GM12891 (cell line): ENCODE measurements at regions not wholly inside any gene's neighbourhood (a gene's known extent, or its start where the extent isn't known, plus 50 kb on each side); places are given as distances from the start of the nearest gene placed in this dataset.

Source experiments
- DNase-seq: peaks from one replicate; pipeline ENCODE4 v3.0.0; 2011; ENCODE audit warnings: low spot score; ENCODE audit not compliant: insufficient read length
- FAIRE-seq: peaks from 2 replicates; lab custom pipeline; 2011; peaks lifted over from hg19 to GRCh38; lab: Jason Lieb, UNC
- PAX5 ChIP-seq: IDR thresholded peaks from 2 replicates; pipeline ENCODE4 v1.6.1; 2011; ENCODE audit warnings: low read length, moderate library complexity, mild to moderate bottlenecking; ENCODE audit not compliant: insufficient read depth, severe bottlenecking
- POLR2A ChIP-seq: IDR thresholded peaks from 2 replicates; pipeline ENCODE4 v1.6.1; 2011; ENCODE audit warnings: low read depth, low read length, control low read depth
- POLR2AphosphoS5 ChIP-seq: IDR thresholded peaks from 2 replicates; pipeline ENCODE4 v1.6.1; 2011; ENCODE audit warnings: low read depth, low read length, control low read depth
- POU2F2 ChIP-seq: IDR thresholded peaks from 2 replicates; pipeline ENCODE4 v1.6.1; 2011; ENCODE audit warnings: low read depth, mild to moderate bottlenecking, control low read depth, low read length, moderate library complexity
- SPI1 ChIP-seq: IDR thresholded peaks from 2 replicates; pipeline ENCODE4 v1.6.1; 2011; ENCODE audit warnings: low read depth, low read length, control low read depth
- TAF1 ChIP-seq: IDR thresholded peaks from 2 replicates; pipeline ENCODE4 v1.6.1; 2011; ENCODE audit warnings: low read depth, low read length, control low read depth

DNA sequence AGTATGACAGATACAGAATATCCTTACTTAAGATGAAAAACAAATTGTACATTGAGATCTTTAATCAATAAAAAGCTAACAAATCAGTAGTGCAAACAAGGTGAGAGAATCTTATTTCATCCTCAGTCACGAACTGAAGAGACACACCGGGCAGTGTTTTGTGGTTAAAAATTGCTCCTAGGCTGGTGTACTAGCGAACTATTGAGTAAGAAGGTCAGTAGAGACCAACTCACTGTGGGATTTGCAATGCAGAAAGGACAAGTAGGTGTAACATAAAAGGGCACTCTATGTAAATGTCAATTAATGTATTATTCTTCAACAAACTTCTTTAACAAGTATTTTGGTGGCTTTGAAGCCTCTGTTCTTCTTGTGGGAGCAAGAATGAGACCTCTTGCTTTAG is 260.2 kb upstream of the PPARGC1A start:
- TF ChIP-seq POLR2AphosphoS5 (no peak), PAX5 (no peak), POU2F2 (no peak), SPI1 (no peak), POLR2A (no peak), TAF1 (no peak)
- FAIRE-seq, result no peak
- DNase-seq, result no peak

DNA sequence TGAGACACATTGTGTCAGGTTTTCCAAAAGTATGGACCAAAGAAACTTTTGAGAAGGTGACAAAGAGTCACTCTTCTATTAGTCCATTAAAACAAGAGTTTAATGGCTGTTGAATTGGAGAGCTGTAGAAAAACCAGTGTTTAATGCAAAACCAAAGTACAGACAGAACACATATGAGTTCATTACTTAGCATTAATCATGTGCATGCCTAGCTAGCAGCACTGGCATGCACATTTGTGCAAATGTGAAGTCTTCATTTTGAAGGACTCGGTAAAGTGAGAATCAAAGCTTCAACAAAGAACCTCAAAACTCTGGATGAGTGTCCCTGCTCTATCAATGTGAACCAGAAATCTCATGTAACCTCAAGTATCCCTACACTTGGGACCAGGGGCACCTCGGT is 256.3 kb upstream of the PPARGC1A start:
- no peak for TF ChIP-seq POLR2AphosphoS5

DNA sequence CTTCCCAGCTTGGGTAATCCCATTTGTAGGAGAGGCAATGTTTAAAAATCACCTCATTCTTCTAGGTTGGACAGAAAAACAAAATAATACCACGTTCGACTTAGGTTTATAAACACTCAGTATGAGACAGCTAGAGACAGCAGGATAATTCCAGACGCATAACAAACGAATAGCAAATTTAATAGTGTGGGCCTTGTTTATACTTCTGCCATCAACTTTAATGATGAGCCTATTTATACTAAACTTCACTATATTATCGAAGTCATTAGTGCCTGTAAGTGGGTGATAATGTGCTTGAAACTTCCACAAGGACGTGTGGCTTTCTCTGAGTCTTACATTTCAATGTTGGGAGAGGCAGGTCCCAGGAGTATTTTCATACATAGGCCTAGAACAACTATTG is 255.7 kb upstream of the PPARGC1A start:
- TF ChIP-seq PAX5, result no peak
- DNase-seq (no peak), FAIRE-seq (no peak)

More for the DNA sequence above, 256.3 kb upstream of the PPARGC1A start:
- FAIRE-seq, result no peak
- no peak for DNase-seq

DNA sequence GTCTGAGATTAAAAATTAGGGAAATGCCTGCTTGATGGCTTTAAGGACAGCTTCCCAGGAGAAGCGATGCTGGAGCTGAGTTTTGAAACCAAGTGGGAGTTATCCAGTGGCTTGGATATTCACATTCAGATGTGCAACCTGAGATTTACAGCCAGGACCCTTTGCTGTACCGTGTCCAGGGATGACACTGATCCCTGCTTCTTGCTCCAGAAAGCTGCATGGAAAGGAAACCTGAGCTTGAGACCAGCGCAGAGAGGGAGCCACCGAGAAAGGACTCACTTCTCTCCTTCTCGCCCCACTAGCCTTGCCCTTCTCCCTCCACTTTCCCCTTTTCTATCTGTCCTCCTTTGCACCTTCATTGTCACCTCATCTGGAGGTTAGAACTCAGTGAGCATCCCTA is 254.5 kb upstream of the PPARGC1A start:
- DNase-seq (no peak), FAIRE-seq (no peak)
- TF ChIP-seq POLR2A, result no peak
- no peak for TF ChIP-seq TAF1
- TF ChIP-seq SPI1, result no peak
- no peak for TF ChIP-seq PAX5

DNA sequence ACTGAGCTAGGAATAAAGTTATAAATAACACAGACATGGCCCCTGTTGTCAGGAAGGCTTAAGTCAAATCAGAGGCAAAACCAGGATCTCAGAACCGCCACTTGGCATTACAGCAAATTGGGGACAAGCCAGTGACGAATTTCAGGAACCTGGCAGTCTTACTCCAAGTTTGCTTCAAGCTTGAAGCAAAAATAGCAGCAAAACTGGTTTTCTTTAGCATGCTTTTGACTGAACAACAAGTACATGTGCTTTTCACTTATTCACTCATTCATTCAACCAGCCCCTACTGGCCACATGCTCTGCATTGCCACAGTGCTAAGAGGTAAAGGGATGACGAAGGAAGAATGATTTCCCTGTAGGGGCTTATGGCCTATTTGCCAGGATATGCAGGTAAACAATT is 253.9 kb upstream of the PPARGC1A start:
- DNase-seq, result no peak
- no peak for TF ChIP-seq TAF1
- no peak for TF ChIP-seq POLR2AphosphoS5
- no peak for TF ChIP-seq PAX5
- no peak for TF ChIP-seq POU2F2
- TF ChIP-seq POLR2A, result no peak
- no peak for TF ChIP-seq SPI1
- no peak for FAIRE-seq

DNA sequence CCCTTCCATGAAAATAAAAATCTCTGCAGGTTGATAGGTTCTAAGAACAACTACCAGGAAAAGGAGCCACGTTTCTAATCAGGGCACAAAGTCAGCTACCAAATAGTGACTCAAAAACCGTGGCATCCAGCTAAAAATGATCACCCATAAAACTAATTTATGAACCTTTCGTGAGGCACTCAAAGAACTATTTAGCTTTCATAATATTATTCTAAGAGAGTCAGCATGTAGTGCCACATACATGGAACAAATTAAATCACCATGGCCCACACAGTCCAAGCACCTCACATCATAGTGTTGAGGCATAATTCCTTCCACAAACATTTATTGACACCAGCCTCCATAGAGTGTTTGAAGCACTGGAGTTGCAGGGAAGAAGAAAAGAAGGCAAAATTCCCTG is 252.0 kb upstream of the PPARGC1A start:
- TF ChIP-seq POU2F2 (no peak), TAF1 (no peak), PAX5 (no peak), POLR2A (no peak), SPI1 (no peak), POLR2AphosphoS5 (no peak)
- DNase-seq, result no peak
- FAIRE-seq, result no peak

DNA sequence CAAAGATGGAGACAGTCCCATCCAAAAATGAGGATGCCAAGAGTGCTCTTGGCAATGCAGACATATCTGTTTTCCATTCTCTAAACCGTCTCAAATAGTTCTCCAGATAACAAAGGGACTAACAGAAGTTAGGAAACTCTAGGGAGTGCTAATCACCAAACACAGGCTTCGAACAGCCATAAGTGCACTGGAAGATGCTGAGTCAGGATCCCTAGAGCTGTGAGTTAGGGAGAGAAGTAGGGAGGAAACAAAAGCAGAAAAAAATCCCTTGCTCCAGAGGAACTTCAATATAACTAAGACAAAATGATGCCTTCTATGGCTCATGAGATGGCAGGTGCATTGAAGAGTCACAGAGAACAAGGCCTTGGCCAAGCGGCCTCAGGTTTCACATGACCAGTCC is 251.0 kb upstream of the PPARGC1A start:
- DNase-seq (no peak), FAIRE-seq (no peak)
- TF ChIP-seq SPI1 (no peak), POLR2A (no peak), POU2F2 (no peak), POLR2AphosphoS5 (no peak), TAF1 (no peak), PAX5 (no peak)

DNA sequence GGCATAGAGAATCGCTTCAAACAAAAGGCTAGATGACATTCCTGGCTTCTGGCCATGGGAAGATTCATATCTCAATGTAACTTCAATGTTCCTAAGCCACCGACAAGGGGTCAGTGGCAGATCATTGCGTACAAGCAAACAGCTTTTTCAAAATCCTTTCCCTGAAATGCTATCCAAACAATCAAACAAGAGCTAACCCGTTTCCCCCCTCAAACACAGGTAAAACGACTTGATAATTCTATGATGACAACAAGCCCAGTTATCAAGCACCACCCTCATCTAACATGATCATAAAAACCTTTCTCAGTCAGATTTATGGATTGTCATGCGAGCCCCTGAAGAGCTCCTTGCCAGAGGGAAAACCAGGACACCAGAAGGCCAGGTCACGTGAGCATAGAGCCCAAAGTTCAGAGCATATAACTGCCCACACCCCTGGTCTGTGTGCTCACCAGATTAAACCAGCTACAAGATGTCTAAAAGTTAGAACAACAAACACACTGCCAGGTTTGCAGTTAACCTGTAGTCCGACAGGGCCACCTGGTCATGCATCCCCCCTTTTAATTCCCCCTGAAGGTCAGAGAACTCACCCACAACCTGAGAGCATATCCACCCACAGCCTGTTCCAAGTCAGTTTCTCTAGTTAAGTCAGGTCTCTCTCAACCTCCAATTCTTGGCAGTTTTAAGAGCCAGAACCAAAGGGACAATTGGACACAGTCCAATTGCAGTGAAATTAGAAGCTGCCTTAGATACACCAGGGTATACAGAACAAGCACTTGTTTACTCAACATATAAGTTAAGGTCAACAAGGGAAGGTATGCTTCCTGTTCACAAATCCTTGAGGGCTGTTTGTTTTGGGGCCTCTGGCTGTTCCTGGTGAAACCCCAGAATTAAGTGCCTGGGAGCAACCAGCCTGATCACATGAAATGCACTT is 248.1 kb upstream of the PPARGC1A start:
- FAIRE-seq, result no peak

DNA sequence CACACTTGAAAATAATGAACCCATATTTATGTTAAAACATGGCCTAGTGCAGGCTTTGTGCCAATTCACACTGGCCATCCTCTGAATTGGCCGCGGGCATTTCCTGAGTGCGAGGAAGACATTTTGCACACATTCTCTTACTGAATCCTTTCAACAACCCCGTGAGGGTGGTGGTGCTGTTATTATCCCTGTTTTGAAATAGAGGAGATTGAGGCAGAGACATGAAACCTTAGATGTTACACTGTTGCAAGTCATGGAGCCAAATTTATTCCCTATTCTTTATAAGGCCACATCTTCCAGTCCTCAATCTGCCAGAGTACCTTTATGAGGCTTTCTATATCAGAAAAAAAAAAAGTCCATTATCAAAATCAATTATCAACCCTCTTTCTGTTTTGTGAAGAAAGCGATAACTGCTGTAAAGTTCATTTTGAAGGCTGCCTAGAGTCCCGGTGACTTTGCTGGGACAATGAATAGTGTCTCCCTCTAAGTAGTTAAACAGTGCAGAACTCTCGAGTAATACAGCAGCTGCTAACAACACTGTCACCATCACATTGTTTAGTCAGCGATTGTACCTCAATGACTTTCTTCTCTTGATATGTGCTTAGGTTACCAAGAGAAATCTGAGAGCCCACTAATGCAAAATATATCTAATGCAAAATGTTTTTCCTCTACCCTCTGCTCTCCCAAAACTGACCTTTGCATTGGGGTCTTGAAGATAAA is 242.3 kb upstream of the PPARGC1A start:
- DNase-seq (no peak), FAIRE-seq (no peak)
- no peak for TF ChIP-seq TAF1
- TF ChIP-seq POLR2A, result no peak
- no peak for TF ChIP-seq POLR2AphosphoS5
- TF ChIP-seq POU2F2, result no peak
- no peak for TF ChIP-seq PAX5
- no peak for TF ChIP-seq SPI1

More for the DNA sequence above, 248.1 kb upstream of the PPARGC1A start:
- no peak for DNase-seq
- no peak for TF ChIP-seq PAX5
- TF ChIP-seq POU2F2, result no peak

DNA sequence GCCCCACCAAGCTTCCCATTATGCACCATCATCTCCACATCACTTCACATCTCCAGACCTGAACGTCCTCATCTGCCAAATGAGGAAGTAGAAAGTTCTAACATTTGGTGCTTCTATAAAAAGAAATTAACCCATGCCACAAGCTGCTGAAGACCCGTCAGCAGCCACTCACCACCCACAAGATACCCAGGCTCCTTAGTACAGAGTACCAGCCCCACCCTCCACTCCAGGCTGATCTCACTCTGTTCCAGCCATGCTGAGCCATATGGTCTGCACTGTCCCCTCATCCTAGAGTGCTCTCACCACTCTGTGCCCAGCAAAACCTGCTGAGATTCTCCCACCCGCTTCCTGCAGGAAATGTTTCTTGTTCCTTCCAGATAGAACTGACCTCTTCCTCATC is 240.8 kb upstream of the PPARGC1A start:
- no peak for DNase-seq
- no peak for FAIRE-seq
- no peak for TF ChIP-seq TAF1
- TF ChIP-seq PAX5, result no peak
- TF ChIP-seq POLR2A, result no peak
- no peak for TF ChIP-seq POLR2AphosphoS5
